GM18861 (cell line): ENCODE measurements at regions not wholly inside any gene's neighbourhood (a gene's known extent, or its start where the extent isn't known, plus 50 kb on each side); places are given as distances from the start of the nearest gene placed in this dataset.

Experiments used
- ATAC-seq: cut with Tn5 transposase; IDR thresholded peaks from one replicate; pipeline ENCODE4 v1.9.1; 2021; ENCODE audit not compliant: unreplicated experiment

- no peak for ATAC-seq
These were observed 138.0 kb upstream of the SMAD3 start for GRCh38 chr15:66927201-66928077.

- no peak for ATAC-seq
These were observed 137.3 kb upstream of the SMAD3 start for GRCh38 chr15:66928101-66928500.

GRCh38 chr15:66928784-66929183 is 136.6 kb upstream of the SMAD3 start:
- no peak for ATAC-seq

DNA sequence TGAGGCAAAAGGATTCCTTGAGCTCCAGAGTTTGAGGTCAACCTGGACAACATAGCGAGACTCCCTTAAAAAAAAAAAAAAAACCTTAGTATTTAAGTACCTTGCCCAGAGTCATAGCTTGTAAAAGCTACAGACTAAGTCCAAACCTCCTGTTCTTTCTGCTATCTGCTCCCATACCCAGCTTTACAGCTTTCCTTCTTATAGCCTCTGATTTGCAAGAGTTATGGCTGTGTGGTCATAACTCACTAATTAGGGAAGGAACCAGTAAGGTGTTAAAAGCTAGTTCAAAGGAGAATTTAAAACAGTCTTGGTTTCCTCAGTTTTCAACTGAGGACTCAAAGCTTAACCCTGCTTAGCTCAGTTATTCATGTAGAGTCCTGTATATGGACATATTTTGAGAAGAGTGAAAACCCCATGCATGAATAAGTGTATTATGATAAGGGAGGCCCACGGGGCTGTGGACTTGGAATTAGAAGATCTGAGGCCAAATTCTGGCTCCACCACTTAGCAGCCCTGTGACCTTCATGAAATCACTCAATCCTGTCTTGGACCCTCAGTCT is 135.5 kb upstream of the SMAD3 start:
- ATAC-seq, result no peak

- no peak for ATAC-seq
These were observed 133.4 kb upstream of the SMAD3 start for GRCh38 chr15:66931768-66932633.

GRCh38 chr15:66932634-66933024 is 132.8 kb upstream of the SMAD3 start:
- ATAC-seq, result no peak

GRCh38 chr15:66933932-66934867 is 131.2 kb upstream of the SMAD3 start:
- ATAC-seq, result no peak

DNA sequence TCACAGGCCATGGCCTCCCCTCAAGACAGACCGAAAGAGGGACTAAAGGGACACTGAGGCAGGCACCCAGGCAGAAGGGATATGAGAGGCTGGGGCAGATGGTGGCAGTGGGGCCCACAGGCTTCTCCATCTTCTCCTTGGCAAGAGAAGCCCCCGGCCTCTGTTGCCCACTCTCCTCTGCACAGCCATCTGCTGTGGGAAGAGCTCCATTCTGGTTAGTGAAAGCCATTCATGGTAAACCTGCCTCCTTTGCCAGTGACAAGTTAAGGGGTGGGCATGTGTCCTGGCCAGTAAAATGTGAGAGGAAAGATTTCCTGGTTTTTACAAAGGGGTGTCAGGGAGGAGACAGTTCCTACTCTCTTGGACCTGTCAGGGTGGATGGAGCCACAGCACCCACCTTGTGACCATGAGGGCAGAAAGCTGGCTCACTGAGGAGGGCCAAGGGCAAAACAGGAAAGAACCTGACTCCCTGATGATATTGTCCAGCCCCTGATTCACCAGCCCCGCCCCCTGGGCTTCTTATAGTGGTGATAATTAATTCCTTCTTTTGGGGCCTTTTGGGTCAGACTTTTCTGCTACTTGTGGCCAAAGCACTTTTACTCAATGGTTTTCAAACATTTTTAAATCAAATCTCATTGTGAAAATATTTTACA is 130.4 kb upstream of the SMAD3 start:
- ATAC-seq, result no peak

DNA sequence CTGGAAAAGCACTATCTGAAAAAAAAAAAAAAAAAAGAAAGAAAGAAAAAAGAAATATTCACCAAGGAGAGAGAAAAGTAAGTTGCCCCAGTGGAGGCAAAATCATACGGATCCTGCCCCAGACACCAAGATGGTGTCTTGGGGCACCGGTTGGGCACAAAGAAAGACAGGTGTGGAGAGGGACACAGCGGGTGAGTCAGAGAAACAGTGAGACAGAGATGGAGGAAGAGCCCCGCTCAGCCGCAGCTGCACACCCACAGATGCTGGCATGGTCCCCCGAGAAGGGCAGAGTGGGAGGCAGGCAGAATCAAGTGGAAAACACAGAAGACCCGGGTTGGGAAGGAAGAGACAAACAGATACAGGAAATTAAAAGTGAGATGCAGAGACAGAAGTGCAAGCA is 129.7 kb upstream of the SMAD3 start:
- no peak for ATAC-seq

- ATAC-seq, result no peak
These were observed 129.1 kb upstream of the SMAD3 start for GRCh38 chr15:66936109-66936860.

DNA sequence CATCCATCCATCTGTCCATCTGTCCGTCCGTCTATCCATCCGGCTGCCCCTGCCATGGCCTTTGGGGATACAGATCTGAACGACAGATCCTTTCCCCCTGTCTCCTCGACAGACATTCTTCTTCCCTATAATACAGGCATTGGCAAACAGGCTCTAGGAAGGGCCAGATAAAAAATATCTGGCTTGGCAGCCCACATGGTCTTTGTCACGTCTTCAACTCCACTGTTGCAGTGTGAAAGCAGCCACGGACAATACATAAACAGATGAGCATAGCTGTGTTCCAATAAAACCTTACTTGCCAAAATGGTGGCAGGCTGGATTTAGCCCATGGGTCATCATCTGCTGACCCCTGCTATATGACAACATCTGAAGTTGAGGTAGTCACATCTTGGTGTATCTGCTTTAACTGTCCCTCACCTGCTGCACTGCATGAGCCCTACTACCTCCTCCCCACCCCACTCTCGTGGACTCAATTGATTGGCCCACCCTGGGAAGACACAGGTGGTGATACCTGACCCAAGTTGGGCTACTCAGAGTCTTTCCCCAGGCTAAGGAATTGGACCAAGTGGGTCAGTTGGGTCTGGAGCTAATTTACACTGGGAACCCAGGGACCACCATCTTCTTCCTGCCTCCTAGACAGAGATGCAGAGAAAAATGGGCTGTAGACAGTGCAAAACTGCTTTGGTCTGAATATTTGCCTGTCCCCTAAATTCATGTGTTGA is 128.4 kb upstream of the SMAD3 start:
- no peak for ATAC-seq

DNA sequence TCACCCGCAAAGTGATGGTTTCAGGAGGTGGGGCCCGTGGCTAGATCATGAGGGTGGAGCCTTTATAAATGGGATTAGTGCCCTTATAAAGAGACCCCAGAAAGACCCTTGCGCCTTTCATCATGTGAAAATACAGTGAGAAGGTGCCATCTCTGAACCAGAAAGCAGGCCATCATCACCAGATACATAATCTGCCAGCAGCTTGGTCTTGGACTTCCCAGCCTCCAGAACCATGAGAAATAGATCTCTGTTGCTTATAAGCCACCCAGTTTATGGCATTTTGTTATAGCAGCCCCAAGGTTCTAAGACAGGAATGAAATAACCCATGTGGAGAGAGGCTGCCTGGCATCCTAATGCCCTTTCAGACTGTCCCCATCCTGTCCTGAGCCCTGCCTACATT is 127.8 kb upstream of the SMAD3 start:
- ATAC-seq, result no peak

DNA sequence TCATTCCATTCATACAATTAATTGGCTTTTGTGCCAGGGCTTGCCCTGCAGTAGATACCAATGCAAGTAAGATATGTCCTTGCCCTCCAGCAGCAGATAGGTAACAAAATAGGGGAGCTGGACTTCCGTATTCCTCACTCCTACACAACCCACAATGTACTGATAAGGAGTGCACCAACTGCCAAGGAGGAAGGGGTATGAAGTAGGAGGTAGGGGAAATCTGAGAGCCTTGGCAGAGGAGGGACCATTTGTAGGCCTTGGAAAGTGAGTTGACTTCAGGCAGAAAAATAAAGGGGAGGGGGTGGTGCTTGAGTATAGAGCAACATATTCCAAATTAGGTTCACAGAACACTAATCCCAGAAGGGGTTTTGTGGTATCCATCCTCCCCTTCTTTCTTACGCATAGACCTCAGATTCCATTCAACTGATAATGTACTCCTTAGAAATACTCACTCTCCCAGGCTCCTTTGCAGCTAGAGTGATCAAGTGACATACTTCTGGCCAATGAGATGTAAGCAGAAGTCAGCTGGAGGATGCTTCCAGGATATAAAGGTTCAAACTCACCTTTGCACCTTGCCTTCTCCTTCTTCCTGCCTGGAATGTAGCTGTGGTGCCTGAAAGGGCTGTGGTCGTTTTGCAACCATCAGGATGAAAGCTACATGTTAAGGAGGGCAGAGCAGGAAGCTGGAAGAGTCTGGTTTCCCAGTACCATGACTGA is 127.1 kb upstream of the SMAD3 start:
- ATAC-seq, result no peak

- no peak for ATAC-seq
These were observed 126.4 kb upstream of the SMAD3 start for GRCh38 chr15:66939016-66939415.

DNA sequence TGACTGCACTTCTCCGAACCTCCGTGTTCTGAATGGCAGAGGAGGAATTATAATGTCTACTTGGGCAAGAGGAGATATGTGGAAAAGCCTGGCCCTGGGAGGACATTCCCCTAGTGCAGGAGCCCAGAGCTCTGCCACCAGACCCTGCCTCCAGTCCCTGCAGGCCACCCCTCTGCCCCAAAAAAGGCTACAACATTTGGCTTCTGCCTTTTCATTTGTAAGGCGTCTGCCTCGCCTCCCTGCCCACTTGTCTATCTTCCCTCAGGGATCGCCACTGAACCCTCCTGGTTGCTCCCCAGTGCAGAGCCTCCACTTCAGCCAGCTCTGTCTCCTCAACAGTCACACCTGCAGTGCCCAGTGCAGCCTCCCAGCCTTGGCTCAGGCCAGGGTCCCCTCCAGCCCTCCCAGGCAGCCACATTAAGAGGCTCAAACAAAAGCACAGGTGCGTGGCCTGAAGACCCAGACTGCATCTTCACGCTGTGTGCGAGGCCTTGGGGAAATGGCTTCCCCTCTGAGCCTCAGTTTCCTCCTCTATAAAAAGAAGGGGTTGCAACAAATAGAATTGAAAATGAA is 125.9 kb upstream of the SMAD3 start:
- ATAC-seq, result no peak

- peak; percentile 67 for ATAC-seq
These were observed 125.0 kb upstream of the SMAD3 start for GRCh38 chr15:66940368-66940767.

DNA sequence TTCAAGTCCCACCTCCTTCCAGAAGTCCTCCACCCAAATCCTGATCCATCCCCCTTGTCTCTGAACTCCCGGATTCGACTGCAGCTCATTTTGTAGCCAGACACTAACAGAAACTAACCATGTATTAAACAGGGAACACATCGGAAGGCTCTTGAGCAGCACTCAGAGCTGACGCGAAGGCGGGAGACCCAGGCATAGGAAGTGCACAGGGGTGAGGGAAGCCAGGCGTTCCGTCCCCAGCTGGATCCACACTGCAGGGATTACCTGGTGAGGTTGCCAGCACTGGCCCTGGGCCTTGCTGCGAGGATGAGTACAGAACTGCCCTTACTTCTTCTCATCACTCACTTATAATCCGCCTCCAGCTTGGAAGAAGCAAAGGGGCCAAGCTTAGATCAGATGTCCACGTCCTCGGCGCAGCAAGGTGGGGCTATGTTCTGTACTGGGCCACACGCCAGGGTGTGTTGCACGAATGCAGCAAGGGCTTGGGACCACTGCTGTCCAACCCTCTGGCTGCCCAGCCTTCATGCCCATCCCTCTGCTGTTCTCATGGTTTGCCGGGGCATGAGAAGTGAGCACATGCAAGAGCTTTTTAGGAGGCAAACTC is 124.2 kb upstream of the SMAD3 start:
- no peak for ATAC-seq
